Stimulated activated memory B cell treated with anti-CD40 and anti-IgM and Interleukin-4, amounts not matched to agents 10 μg/mL and 1 μg/mL and 100 μg/mL, for 72 hours (primary cell): ENCODE measurements at regions not wholly inside any gene's neighbourhood (a gene's known extent, or its start where the extent isn't known, plus 50 kb on each side); places are given as distances from the start of the nearest gene placed in this dataset.

ENCODE experiments used
- ATAC-seq: fragments of 150-1000 bp; cut with Tn5 transposase; 2 replicates; pipeline ENCODE4 v1.10.0; 2021
- H3K27ac Mint-ChIP-seq: one replicate; pipeline ENCODE4 v1.8.0; 2022; ENCODE audit warnings: mild to moderate bottlenecking, mixed read lengths
- H3K27me3 Mint-ChIP-seq: one replicate; pipeline ENCODE4 v1.8.0; 2022; ENCODE audit warnings: mixed read lengths
- H3K36me3 Mint-ChIP-seq: one replicate; pipeline ENCODE4 v1.8.0; 2022; ENCODE audit warnings: mixed read lengths
- H3K4me1 Mint-ChIP-seq: one replicate; pipeline ENCODE4 v1.8.0; 2022; ENCODE audit warnings: mixed read lengths
- H3K4me3 Mint-ChIP-seq: one replicate; pipeline ENCODE4 v1.8.0; 2022; ENCODE audit warnings: mild to moderate bottlenecking, moderate library complexity, mixed read lengths
- H3K9me3 Mint-ChIP-seq: one replicate; pipeline ENCODE4 v1.8.0; 2022; ENCODE audit warnings: mixed read lengths

DNA sequence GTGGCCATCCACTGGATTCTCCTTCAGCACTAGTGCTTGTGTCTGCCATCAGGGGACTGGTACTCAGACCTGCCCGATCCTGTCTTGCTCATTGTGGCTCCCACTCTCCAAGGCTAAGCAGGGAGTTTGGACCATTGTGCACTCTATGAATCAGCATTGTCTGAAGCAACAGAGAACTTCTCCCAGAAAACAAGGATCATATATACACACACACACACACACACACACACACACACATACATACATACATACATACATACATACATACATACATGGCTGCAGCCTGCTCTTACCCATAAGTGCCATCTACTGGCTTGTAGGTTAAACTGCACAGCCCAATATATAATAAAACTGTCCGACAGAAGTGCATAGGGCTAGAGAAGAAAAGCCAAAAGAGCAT lies 345.3 kb upstream of the LCORL start:
- H3K4me1 Mint-ChIP-seq = no peaks in the 10 kb centered on the region
- H3K36me3 Mint-ChIP-seq = no peaks in the 10 kb centered on the region
- peak; percentile 31 for ATAC-seq
- H3K4me3 Mint-ChIP-seq = no peak overlapping the region
- H3K9me3 Mint-ChIP-seq = no peaks in the 10 kb centered on the region
- peaks cover 9% of the 10 kb centered on the region for H3K27me3 Mint-ChIP-seq
- H3K27ac Mint-ChIP-seq = no peak overlapping the region

DNA sequence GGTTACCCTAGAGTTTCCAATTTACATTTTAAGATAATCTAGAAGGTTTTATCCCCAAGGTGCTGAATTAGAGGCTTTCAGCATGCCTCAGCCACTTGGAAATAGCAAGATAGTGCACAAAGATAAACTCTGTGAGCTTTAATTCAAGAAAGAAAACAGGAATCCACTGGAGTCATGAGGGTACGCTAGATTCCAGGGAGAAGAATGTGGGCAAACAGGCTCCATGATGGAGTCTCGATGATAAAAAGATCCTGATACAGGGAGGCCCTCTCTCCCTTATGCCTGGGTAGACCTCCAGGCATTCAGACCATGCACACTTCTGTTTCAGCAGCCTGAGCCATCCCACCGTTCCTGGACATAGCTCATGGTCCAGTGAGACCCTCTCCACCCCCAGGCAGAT lies 344.6 kb upstream of the LCORL start:
- Mint-ChIP-seq H3K36me3 (no peaks in the 10 kb centered on the region), H3K27ac (no peak overlapping the region), H3K4me3 (no peak overlapping the region), H3K4me1 (no peaks in the 10 kb centered on the region), H3K9me3 (no peaks in the 10 kb centered on the region), H3K27me3 (peaks cover 9% of the 10 kb centered on the region)
- ATAC-seq = no peak

DNA sequence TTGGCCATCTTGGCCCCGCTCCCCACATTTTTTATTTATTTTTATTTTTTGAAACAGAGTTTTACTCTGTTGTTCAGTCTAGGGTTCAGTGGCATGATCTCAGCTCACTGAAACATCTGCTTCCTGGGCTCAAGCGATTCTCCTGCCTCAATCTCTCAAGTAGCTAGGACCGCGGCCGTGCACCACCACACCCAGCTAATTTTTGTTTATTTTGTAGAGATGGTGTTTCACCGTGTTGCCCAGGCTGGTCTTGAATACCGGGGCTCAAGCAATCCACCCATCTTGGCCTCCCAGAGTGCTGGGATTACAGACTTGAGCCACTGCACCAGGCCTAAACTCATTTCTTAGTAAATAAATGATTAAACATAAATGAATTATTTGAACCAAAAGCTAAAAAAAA lies 322.0 kb upstream of the LCORL start:
- Mint-ChIP-seq H3K36me3 (no peaks in the 10 kb centered on the region), H3K4me3 (no peak overlapping the region), H3K9me3 (no peaks in the 10 kb centered on the region), H3K27ac (no peak overlapping the region), H3K27me3 (peaks cover 20% of the 10 kb centered on the region), H3K4me1 (no peaks in the 10 kb centered on the region)
- no peak for ATAC-seq

DNA sequence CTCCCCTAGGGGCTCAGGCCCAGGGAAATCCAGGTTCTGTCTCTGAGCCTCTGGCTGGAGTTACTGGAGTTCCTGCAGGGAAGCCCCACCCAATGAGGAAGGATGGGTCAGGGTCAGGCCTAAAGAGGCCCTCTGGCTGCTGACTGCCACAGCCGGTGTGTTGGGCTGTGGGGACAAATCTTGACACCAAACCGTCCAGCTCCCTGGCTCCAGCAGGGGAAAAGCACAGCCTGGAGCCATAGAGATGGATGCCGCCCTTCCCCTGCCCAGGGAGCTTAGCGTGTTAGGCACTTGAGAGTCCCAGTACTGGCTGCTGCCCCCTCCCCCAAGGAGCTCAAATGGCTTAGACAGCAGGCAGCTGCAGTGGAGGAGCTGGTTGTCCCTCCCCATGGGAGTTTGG lies 321.3 kb upstream of the LCORL start:
- H3K4me3 Mint-ChIP-seq = no peak overlapping the region
- H3K4me1 Mint-ChIP-seq = no peaks in the 10 kb centered on the region
- no peak for ATAC-seq
- no peak overlapping the region for H3K27ac Mint-ChIP-seq
- no peaks in the 10 kb centered on the region for H3K9me3 Mint-ChIP-seq
- H3K36me3 Mint-ChIP-seq = no peaks in the 10 kb centered on the region
- H3K27me3 Mint-ChIP-seq = peaks cover 20% of the 10 kb centered on the region

DNA sequence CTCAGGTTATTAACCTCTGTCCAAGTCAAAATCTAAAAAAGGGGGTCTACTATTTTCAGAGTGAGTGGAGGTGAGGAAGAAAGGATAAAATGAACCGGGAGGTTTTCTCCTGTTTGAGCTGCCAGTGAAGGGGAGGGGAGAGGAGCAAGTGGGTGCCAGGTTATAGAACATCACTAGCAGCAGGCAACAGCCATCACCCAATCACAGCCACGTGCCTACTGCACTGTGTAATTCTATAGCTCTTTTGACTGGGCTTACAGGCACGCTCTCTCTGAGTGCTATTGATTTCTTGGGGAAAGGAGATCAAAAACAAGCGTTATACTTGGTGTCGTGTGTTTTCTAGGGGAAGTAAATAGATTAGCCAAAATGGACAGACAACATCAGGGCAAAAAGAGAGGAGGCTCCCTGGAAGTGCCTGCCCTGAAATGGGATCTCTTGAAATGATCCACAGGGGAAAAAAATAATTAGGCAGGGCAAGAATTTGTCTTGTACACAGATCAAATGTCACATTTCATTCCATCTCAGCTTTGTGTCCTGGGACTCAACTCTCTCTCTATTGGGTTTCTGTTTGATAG lies 300.5 kb upstream of the LCORL start:
- H3K36me3 Mint-ChIP-seq = no peaks in the 10 kb centered on the region
- no peaks in the 10 kb centered on the region for H3K4me1 Mint-ChIP-seq
- H3K27me3 Mint-ChIP-seq = peaks cover 9% of the 10 kb centered on the region
- H3K27ac Mint-ChIP-seq = no peak overlapping the region
- no peaks in the 10 kb centered on the region for H3K9me3 Mint-ChIP-seq
- H3K4me3 Mint-ChIP-seq = no peak overlapping the region
- no peak for ATAC-seq

DNA sequence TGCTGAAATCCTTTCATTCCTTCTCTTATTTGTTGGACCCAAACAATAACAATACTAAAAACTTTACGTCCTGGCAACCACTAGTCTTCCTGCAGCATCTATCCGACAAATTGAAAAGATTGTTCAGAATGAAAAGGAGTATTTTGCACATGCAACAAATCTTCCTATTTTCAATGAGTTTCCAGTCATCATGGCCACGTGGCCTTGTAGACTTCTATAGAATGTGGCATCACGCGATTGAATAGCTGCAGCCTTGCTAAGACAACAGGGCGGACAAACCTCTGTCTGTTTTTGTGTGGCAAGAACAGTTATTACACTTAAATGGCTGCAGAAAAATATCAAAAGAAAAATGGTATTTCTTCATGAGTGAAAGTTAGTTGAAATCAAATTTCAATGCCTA lies 297.9 kb upstream of the LCORL start:
- Mint-ChIP-seq H3K4me3 (no peak overlapping the region), H3K27me3 (peaks cover 9% of the 10 kb centered on the region), H3K27ac (no peak overlapping the region), H3K9me3 (no peaks in the 10 kb centered on the region), H3K36me3 (no peaks in the 10 kb centered on the region), H3K4me1 (no peaks in the 10 kb centered on the region)
- ATAC-seq = no peak

DNA sequence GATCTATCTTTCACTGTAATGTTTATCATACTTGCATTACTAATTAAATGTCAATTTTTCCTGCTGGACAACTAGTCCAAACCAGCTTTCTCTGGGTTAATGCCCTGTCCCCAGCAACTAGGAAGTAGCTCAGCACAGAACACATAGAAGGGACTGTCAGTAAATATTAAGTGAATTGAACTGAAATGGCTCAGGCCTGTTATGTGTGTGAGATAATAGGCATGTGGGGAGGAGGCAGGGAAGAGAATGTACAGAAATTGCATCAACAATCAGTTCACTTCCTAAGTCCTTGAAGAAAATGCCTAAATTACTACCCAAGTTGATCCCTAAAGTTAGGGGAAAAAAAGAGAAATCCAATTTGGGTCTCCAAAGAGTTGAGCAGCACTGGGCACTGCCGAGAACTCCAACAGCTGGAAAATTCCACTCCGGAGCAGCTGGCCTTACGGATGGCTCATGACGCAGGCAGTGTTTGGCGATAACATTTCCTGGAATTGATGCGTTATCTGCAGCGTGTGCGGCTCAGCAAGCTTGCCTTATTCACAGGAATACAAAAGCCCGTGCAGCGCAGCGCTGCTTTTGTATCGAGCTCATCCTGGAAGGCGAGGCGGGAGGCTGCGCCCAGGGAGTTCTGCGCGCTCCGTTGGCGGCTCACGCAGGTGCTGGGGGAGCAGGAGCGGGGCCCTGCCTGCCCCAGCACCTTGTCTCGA lies 297.3 kb upstream of the LCORL start:
- Mint-ChIP-seq H3K4me1 (no peaks in the 10 kb centered on the region), H3K9me3 (no peaks in the 10 kb centered on the region), H3K36me3 (no peaks in the 10 kb centered on the region), H3K27ac (no peak overlapping the region), H3K27me3 (peaks cover 9% of the 10 kb centered on the region), H3K4me3 (no peak overlapping the region)
- no peak for ATAC-seq

DNA sequence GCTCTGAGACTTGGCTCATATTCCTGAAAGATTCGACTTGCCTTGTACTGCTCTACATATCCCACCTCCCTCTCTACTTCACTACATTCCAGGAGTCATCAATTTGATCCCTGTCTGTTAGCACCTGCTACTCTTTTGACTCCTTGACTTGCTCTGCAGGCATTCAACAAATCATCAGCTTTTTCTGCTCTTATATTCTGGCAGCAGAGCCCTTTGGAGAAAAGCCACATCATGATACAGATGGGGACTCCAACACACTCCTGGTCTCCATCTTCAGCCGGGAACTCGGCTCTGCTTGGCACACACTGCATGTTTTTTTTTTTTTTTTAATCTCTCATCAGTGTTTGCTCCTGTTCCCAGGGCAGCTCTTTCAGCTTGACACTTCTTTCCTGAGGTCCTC lies 293.2 kb upstream of the LCORL start:
- ATAC-seq = no peak

DNA sequence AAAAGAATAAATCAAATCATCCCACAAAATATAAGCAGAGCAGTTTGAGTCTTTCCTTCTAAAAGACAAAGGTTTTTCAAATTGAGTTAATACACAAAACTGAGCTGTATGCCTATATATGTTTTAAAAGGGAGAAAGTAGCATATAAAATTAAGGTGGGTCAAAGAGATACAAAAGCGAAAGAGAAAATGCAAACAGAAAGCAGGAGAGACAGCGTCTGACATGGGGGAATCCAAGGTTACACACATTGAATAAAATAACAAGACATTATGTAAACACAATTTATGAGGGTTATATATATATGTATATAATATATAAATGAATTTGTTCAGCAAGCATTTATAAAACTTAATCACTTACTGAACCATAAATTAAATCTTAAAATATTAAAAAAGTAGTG lies 276.1 kb upstream of the LCORL start:
- H3K36me3 Mint-ChIP-seq = no peaks in the 10 kb centered on the region
- no peaks in the 10 kb centered on the region for H3K27me3 Mint-ChIP-seq
- no peak overlapping the region for H3K4me3 Mint-ChIP-seq
- H3K9me3 Mint-ChIP-seq = no peaks in the 10 kb centered on the region
- no peak overlapping the region for H3K27ac Mint-ChIP-seq
- no peaks in the 10 kb centered on the region for H3K4me1 Mint-ChIP-seq
- ATAC-seq = no peak

More for the DNA sequence above, 293.2 kb upstream of the LCORL start:
- H3K27me3 Mint-ChIP-seq = peaks cover 9% of the 10 kb centered on the region
- H3K4me1 Mint-ChIP-seq = no peaks in the 10 kb centered on the region
- no peaks in the 10 kb centered on the region for H3K36me3 Mint-ChIP-seq
- no peak overlapping the region for H3K27ac Mint-ChIP-seq
- peaks cover 2% of the 10 kb centered on the region for H3K9me3 Mint-ChIP-seq
- no peak overlapping the region for H3K4me3 Mint-ChIP-seq

DNA sequence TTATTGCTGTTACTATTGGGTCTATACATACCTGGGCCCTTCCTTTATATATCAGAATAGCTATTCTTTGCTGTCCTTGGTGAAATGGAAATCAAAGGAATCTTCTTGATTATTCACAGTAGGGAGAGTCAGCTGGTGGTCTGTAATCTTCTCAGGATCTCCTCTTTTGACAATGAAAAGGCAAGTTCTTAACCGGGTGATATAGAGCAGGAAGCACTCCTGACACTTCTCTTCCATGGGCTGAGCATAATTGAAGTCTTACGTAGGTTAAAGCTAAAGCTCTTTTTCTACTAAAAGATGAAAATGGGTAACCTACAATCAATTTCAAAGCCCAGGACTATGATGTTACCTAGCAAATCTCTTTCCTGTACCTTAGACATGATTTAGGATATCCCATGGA lies 274.9 kb upstream of the LCORL start:
- no peak for ATAC-seq
- H3K27me3 Mint-ChIP-seq = no peaks in the 10 kb centered on the region
- no peak overlapping the region for H3K4me3 Mint-ChIP-seq
- no peak overlapping the region for H3K27ac Mint-ChIP-seq
- H3K36me3 Mint-ChIP-seq = no peaks in the 10 kb centered on the region
- H3K4me1 Mint-ChIP-seq = no peaks in the 10 kb centered on the region
- H3K9me3 Mint-ChIP-seq = no peaks in the 10 kb centered on the region

DNA sequence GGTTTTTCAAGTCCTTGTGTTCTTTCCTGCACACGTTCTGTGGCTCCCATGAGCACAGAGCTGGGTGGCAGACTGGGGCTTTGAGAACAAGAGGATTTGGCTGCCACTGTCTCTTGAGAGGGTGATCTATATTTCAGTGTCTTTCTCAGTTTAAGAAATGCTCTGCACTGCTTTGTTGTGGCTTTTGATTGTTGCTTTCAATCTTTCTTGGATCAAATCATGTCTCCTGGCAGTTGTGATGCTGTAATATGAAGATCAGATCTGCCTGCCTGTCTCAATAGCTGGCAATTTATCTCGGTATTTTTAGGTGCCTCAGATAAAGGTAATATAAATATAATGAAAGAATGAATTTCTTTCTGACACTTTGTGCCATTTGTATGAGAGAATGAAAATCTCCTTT lies 273.3 kb upstream of the LCORL start:
- Mint-ChIP-seq H3K27me3 (no peaks in the 10 kb centered on the region), H3K9me3 (no peaks in the 10 kb centered on the region), H3K27ac (no peak overlapping the region), H3K4me1 (no peaks in the 10 kb centered on the region), H3K4me3 (no peak overlapping the region), H3K36me3 (no peaks in the 10 kb centered on the region)
- no peak for ATAC-seq

DNA sequence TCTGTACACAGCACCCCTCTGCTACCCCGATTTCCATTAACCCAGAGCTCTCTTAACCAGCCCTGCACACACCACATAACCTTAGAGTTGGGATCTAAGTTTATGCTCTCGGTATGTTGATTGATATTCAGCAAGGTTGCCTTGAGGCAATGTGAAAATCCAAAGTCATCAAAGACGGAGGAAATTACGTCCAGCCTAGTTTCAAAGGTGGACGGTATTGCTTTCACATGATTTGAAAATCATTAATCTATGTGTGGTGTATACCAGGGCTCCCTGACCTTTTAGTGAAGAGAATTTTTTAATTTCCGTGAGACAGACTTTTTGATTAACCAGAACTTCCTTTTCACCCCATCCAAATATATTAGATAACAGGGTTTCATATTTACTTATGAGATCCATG lies 272.5 kb upstream of the LCORL start:
- no peak overlapping the region for H3K4me3 Mint-ChIP-seq
- H3K27me3 Mint-ChIP-seq = no peaks in the 10 kb centered on the region
- no peak for ATAC-seq
- no peaks in the 10 kb centered on the region for H3K36me3 Mint-ChIP-seq
- H3K9me3 Mint-ChIP-seq = no peaks in the 10 kb centered on the region
- no peak overlapping the region for H3K27ac Mint-ChIP-seq
- H3K4me1 Mint-ChIP-seq = no peaks in the 10 kb centered on the region

DNA sequence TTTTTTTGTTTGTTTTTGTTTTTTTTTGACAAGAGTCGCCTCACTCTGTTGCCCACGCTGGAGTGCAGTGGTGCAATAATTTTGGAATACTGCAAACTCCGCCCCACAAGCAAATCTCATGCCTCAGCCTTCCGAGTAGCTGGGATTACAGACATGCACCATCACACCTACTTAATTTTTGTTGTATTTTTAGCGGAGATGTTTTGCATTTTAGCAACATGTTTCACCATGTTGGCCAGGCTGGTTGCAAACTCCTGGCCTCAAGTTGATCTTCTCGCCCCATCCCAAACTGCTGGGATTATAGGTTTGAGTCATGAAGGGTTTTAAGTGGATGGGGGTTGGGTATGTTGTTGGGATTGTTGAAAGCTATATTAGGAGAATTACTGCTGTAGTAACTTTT lies 270.9 kb upstream of the LCORL start:
- Mint-ChIP-seq H3K36me3 (no peaks in the 10 kb centered on the region), H3K4me1 (no peaks in the 10 kb centered on the region), H3K4me3 (no peak overlapping the region), H3K27ac (no peak overlapping the region), H3K27me3 (no peaks in the 10 kb centered on the region), H3K9me3 (no peaks in the 10 kb centered on the region)
- ATAC-seq = no peak

DNA sequence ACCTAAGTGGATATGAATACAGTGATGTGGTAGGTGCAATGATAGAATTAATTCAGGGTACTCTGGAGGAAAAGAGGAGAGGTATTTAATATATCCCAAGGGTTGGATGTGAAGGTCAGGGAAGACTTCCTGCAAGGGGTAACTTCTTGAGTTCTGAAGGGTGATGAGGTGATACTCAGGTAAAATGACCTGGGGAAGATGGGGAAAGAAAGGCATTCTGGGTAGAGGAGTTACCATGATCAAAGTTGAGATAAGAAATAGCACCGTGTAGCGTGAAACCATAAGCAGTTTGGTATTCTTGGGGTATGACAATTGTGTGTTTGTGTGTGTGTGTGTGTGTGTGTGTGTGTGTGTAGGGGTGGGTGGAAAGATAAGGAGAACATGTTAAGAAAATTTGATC lies 270.4 kb upstream of the LCORL start:
- no peaks in the 10 kb centered on the region for H3K9me3 Mint-ChIP-seq
- H3K4me3 Mint-ChIP-seq = no peak overlapping the region
- no peak for ATAC-seq
- no peaks in the 10 kb centered on the region for H3K36me3 Mint-ChIP-seq
- no peaks in the 10 kb centered on the region for H3K4me1 Mint-ChIP-seq
- no peak overlapping the region for H3K27ac Mint-ChIP-seq
- no peaks in the 10 kb centered on the region for H3K27me3 Mint-ChIP-seq

DNA sequence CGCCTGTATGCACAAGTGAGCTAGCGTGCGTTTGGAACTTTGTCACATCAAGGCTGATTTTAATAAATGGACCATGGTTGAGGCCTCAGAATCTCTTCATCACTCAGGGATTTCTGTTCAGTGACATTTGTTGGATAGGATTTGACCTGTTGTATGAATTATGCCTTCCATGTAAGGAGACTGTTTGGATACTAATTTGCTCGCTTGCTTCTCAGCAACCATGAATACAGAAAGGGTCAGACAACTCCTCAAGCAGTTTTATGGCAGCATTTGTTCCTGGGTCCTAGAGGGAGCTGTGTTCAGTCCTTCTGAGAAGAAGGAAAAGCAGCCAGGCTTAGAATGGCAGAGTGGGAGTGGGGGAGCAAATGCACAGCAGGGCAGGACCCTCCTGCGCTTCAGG lies 269.7 kb upstream of the LCORL start:
- Mint-ChIP-seq H3K4me1 (no peaks in the 10 kb centered on the region), H3K27ac (no peak overlapping the region), H3K4me3 (no peak overlapping the region), H3K9me3 (peaks cover under 1% of the 10 kb centered on the region), H3K27me3 (no peaks in the 10 kb centered on the region), H3K36me3 (no peaks in the 10 kb centered on the region)
- ATAC-seq = no peak

DNA sequence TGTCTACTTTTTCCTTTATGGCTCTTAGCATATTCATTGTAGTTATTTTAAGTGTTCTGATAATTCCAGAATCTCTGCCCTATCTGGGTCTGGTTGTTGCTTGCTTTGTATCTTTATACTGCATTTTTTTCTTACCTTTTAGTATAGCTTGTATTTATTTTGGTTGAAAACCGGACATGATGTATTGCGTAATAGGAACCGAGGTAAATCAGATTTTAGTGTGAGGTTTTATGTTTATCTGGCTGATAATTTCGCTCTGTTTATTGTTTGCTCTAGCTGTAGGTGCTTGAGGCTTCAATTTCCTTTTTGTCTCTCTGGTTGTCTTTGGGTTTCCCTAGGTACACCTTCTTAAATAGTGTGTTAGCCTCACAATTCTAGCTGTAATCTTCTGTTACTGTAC lies 263.8 kb upstream of the LCORL start:
- no peaks in the 10 kb centered on the region for H3K27me3 Mint-ChIP-seq
- H3K4me3 Mint-ChIP-seq = no peak overlapping the region
- no peaks in the 10 kb centered on the region for H3K36me3 Mint-ChIP-seq
- ATAC-seq = no peak
- peaks cover 5% of the 10 kb centered on the region for H3K9me3 Mint-ChIP-seq
- no peak overlapping the region for H3K27ac Mint-ChIP-seq
- H3K4me1 Mint-ChIP-seq = no peaks in the 10 kb centered on the region
